ENCODE measurements at regions not wholly inside any gene's neighbourhood (a gene's known extent, or its start where the extent isn't known, plus 50 kb on each side); places are given as distances from the start of the nearest gene placed in this dataset.

GRCh38 chr6:14950103-14950969, 295.5 kb upstream of the JARID2 start:
- Histone ChIP-seq H3K27me3 (ENCODE audit: insufficient read depth, low read length) (no peaks in the 10 kb centered on the region), H4K20me1 (ENCODE audit: insufficient read depth, low read length) (no peaks in the 10 kb centered on the region), H3K79me2 (ENCODE audit: insufficient read depth, low read length) (no peaks in the 10 kb centered on the region), H3K9me3 (ENCODE audit: insufficient read depth, low read depth, low read length) (peaks cover 2% of the 10 kb centered on the region), H3K4me2 (ENCODE audit: low read length) (no peak overlapping the region), H3K36me3 (ENCODE audit: insufficient read depth, low read length) (no peaks in the 10 kb centered on the region), H3K9ac (ENCODE audit: low read length) (no peak overlapping the region), H2AFZ (ENCODE audit: low read depth, low read length) (no peak overlapping the region), H3K4me3 (ENCODE audit: insufficient read depth, low read depth, low read length) (no peak overlapping the region), H3K27ac (ENCODE audit: low read depth, low read length) (no peak overlapping the region), H3K4me1 (ENCODE audit: insufficient read depth, low read length) (no peaks in the 10 kb centered on the region)
- no peaks in the 10 kb centered on the region for H3K9me3 Mint-ChIP-seq (ENCODE audit: unreplicated experiment)
- no peak for TF ChIP-seq CTCF (IDR thresholded peaks at IDR 0.05; ENCODE audit: insufficient read depth, low read depth, low read length)
- TF ChIP-seq EZH2 (IDR thresholded peaks at IDR 0.05; ENCODE audit: insufficient read depth, low read length): no peak
- FAIRE-seq (no peak), DNase-seq (ENCODE audit: low read depth) (no peak)
- no peak overlapping the region for H3K4me3 Mint-ChIP-seq (ENCODE audit: unreplicated experiment)
- H3K27ac Mint-ChIP-seq (ENCODE audit: unreplicated experiment): no peak overlapping the region
- peaks cover 10% of the 10 kb centered on the region for H3K27me3 Mint-ChIP-seq (ENCODE audit: low read depth, unreplicated experiment)
- H3K4me1 Mint-ChIP-seq (ENCODE audit: low read depth, unreplicated experiment): no peaks in the 10 kb centered on the region
- H3K36me3 Mint-ChIP-seq (ENCODE audit: low read depth, unreplicated experiment): no peaks in the 10 kb centered on the region

GRCh38 chr6:14950970-14951276, 294.9 kb upstream of the JARID2 start:
- no peaks in the 10 kb centered on the region for H3K36me3 Mint-ChIP-seq (ENCODE audit: low read depth, unreplicated experiment)
- Histone ChIP-seq H4K20me1 (ENCODE audit: insufficient read depth, low read length) (no peaks in the 10 kb centered on the region), H3K4me1 (ENCODE audit: insufficient read depth, low read length) (no peaks in the 10 kb centered on the region), H3K27me3 (ENCODE audit: insufficient read depth, low read length) (no peaks in the 10 kb centered on the region), H3K4me3 (ENCODE audit: insufficient read depth, low read depth, low read length) (no peak overlapping the region), H3K9me3 (ENCODE audit: insufficient read depth, low read depth, low read length) (peaks cover 2% of the 10 kb centered on the region), H3K36me3 (ENCODE audit: insufficient read depth, low read length) (no peaks in the 10 kb centered on the region), H3K4me2 (ENCODE audit: low read length) (no peak overlapping the region), H3K9ac (ENCODE audit: low read length) (no peak overlapping the region), H2AFZ (ENCODE audit: low read depth, low read length) (no peak overlapping the region), H3K79me2 (ENCODE audit: insufficient read depth, low read length) (no peaks in the 10 kb centered on the region), H3K27ac (ENCODE audit: low read depth, low read length) (no peak overlapping the region)
- no peak for DNase-seq (ENCODE audit: low read depth)
- no peaks in the 10 kb centered on the region for H3K9me3 Mint-ChIP-seq (ENCODE audit: unreplicated experiment)
- no peak overlapping the region for H3K4me3 Mint-ChIP-seq (ENCODE audit: unreplicated experiment)
- FAIRE-seq: no peak
- peaks cover 10% of the 10 kb centered on the region for H3K27me3 Mint-ChIP-seq (ENCODE audit: low read depth, unreplicated experiment)
- TF ChIP-seq EZH2 (IDR thresholded peaks at IDR 0.05; ENCODE audit: insufficient read depth, low read length): no peak
- no peak overlapping the region for H3K27ac Mint-ChIP-seq (ENCODE audit: unreplicated experiment)
- H3K4me1 Mint-ChIP-seq (ENCODE audit: low read depth, unreplicated experiment): no peaks in the 10 kb centered on the region

GRCh38 chr6:14951704-14952103, 294.2 kb upstream of the JARID2 start:
- Mint-ChIP-seq H3K4me1 (ENCODE audit: low read depth, unreplicated experiment) (no peaks in the 10 kb centered on the region), H3K27me3 (ENCODE audit: low read depth, unreplicated experiment) (peaks cover 10% of the 10 kb centered on the region), H3K9me3 (ENCODE audit: unreplicated experiment) (no peaks in the 10 kb centered on the region), H3K36me3 (ENCODE audit: low read depth, unreplicated experiment) (peaks cover 1% of the 10 kb centered on the region), H3K27ac (ENCODE audit: unreplicated experiment) (no peak overlapping the region), H3K4me3 (ENCODE audit: unreplicated experiment) (no peak overlapping the region)
- H3K27ac ChIP-seq (ENCODE audit: low read depth, low read length): no peak overlapping the region
- no peaks in the 10 kb centered on the region for H3K79me2 ChIP-seq (ENCODE audit: insufficient read depth, low read length)
- TF ChIP-seq CTCF (IDR thresholded peaks at IDR 0.05; ENCODE audit: insufficient read depth, low read depth, low read length) (no peak), EZH2 (IDR thresholded peaks at IDR 0.05; ENCODE audit: insufficient read depth, low read length) (no peak)
- FAIRE-seq (no peak), DNase-seq (ENCODE audit: low read depth) (no peak)
- H3K9me3 ChIP-seq (ENCODE audit: insufficient read depth, low read depth, low read length): peaks cover 2% of the 10 kb centered on the region
- H4K20me1 ChIP-seq (ENCODE audit: insufficient read depth, low read length): no peaks in the 10 kb centered on the region
- H3K4me2 ChIP-seq (ENCODE audit: low read length): no peak overlapping the region
- H3K9ac ChIP-seq (ENCODE audit: low read length): no peak overlapping the region
- no peak overlapping the region for H2AFZ ChIP-seq (ENCODE audit: low read depth, low read length)
- H3K27me3 ChIP-seq (ENCODE audit: insufficient read depth, low read length): no peaks in the 10 kb centered on the region
- no peaks in the 10 kb centered on the region for H3K36me3 ChIP-seq (ENCODE audit: insufficient read depth, low read length)
- H3K4me3 ChIP-seq (ENCODE audit: insufficient read depth, low read depth, low read length): no peak overlapping the region
- no peaks in the 10 kb centered on the region for H3K4me1 ChIP-seq (ENCODE audit: insufficient read depth, low read length)
